Skeletal muscle tissue (tissue), 3 donors: ENCODE measurements at regions not wholly inside any gene's neighbourhood (a gene's known extent, or its start where the extent isn't known, plus 50 kb on each side); places are given as distances from the start of the nearest gene placed in this dataset.
"Not testable (repeated sequence)": the region's sequence is repeated elsewhere in the genome, so short reads cannot be mapped to it uniquely, and the experiment has no call there.

ENCODE experiments used
- H3K27ac ChIP-seq: one replicate; pipeline ENCODE4 v1.7.0; 2013; ENCODE audit warnings: mild to moderate bottlenecking, low read depth, low read length, inconsistent platforms
- H3K27me3 ChIP-seq, 3 donors: one replicate each; pipeline ENCODE4 v1.7.0; 2013; ENCODE audit warnings: low read length in 3 of 3; ENCODE audit not compliant: control insufficient read depth in 3 of 3, insufficient read depth in 3 of 3
- H3K36me3 ChIP-seq, 3 donors: one replicate each; pipeline ENCODE4 v1.7.0; 2013; ENCODE audit warnings: low read length in 3 of 3; ENCODE audit not compliant: control insufficient read depth in 3 of 3, insufficient read depth in 3 of 3
- H3K4me1 ChIP-seq, 3 donors: one replicate each; pipeline ENCODE4 v1.7.0; 2013; ENCODE audit warnings: low read length in 3 of 3, mild to moderate bottlenecking in 3 of 3; ENCODE audit not compliant: control insufficient read depth in 3 of 3, insufficient read depth in 3 of 3
- H3K4me3 ChIP-seq, 3 donors: one replicate each; pipeline ENCODE4 v1.7.0; 2013; ENCODE audit warnings: low read length in 3 of 3
- H3K9ac ChIP-seq, 3 donors: one replicate each; pipeline ENCODE4 v1.7.0; 2013; ENCODE audit warnings: low read length in 3 of 3, mild to moderate bottlenecking in 3 of 3, moderate library complexity in 2 of 3, low read depth in 1 of 3
- H3K9me3 ChIP-seq, 3 donors: one replicate each; pipeline ENCODE4 v1.7.0; 2013; ENCODE audit warnings: low read length in 3 of 3; ENCODE audit not compliant: control insufficient read depth in 3 of 3
- donor health status: Osteomylitis.

DNA sequence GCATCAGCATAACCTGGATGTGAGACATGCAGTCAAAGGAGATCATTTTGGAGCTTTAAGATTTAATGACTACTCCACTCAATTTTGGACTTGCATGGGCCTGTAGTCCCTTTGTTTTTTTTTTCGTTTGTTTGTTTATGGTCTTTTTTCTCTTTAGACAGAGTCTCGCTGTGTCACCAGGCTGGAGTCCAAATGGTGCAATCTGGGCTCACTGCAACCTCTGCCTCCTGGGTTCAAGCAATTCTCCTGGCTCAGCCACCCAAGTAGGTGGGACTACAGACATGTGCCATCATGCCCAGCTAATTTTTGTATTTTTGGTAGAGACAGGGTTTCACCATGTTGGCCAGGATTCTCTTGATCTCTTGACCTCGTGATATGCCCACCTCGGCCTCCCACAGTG lies 673.8 kb downstream of the CDH9 start:
- not testable (repeated sequence) for H3K4me3 ChIP-seq, H3K36me3 ChIP-seq, H3K9ac ChIP-seq, H3K27me3 ChIP-seq, H3K9me3 ChIP-seq, H3K4me1 ChIP-seq, H3K27ac ChIP-seq

DNA sequence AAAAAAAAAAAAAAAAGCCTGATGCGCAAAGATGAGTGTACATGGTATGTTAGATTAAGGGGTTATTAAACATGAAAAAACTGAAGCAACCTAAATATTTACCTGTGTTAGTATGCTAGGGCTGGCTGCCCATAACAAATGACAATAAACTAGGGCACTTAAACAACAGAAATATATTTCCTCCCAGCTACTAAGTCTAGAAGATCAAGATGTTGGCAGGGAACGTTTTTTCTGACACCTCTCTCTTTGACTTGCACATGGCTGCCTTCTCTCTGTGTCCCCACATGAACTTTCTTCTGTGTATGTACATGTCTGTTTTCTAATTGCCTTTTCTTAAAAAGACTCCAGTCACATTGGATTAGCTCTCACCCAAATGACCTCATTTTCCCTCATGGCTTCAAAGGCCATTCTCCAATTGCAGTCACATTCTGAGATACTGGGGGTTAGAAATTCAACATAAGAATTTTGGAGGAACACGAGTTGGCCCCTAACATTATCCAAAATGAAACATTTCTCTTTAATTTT lies 694.5 kb downstream of the CDH9 start:
- no peaks in the 10 kb centered on the region for H3K27me3 ChIP-seq
- H3K27ac ChIP-seq = no peak overlapping the region
- no peaks in the 10 kb centered on the region for H3K9me3 ChIP-seq
- H3K36me3 ChIP-seq = no peaks in the 10 kb centered on the region
- no peak overlapping the region for H3K4me3 ChIP-seq
- no peaks in the 10 kb centered on the region for H3K4me1 ChIP-seq
- H3K9ac ChIP-seq = no peak overlapping the region

DNA sequence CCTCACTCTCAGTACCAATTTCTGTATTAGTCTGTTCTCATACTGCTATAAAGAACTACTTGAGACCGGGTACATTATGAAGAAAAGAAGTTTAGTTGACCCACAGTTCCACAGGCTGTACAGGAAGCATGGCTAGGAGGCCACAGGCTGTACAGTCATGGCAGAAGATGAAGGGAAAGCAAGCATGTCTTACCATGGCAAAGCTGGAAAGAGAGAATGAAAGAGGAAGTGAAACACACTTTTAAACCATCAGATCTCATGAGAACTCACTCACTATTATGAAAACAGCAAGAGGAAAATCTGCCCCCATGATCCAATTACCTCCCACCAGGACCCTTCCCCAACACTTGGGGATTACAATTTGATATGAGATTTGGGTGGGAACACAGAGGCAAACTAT lies 698.8 kb downstream of the CDH9 start:
- H3K9ac ChIP-seq = no peak overlapping the region
- no peak overlapping the region for H3K4me3 ChIP-seq
- no peaks in the 10 kb centered on the region for H3K4me1 ChIP-seq
- H3K27ac ChIP-seq = no peak overlapping the region
- no peaks in the 10 kb centered on the region for H3K27me3 ChIP-seq
- no peaks in the 10 kb centered on the region for H3K36me3 ChIP-seq
- H3K9me3 ChIP-seq = no peaks in the 10 kb centered on the region

DNA sequence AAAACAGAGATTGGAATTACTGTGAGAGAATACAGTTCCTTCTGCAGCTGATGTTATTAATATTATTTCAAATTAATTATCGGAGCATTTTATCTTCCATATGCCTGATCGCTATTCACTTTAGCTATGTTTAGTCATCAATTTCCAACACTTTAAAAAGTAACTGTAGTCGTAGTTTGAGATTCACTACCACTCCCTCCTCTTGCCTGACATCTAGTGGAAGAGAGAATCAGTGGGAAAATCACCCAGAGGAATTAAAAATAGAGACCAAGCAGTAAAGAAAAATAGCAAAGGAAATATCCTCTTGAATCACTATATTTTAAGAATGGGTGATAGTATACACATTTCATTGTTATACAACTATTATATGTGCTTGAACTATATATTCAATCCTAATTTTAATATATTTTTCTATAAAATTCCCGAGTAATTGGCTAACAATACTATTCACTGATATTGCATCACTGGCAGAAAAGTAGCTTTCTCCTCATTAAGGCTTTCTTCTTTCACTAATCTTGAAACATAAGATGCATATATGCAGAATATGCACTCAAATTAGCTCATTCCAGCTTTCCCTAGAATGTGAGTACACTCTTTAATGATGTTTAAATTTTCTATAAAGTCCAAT lies 708.7 kb downstream of the CDH9 start:
- Histone ChIP-seq H3K4me1 (no peaks in the 10 kb centered on the region), H3K27me3 (no peaks in the 10 kb centered on the region), H3K36me3 (no peaks in the 10 kb centered on the region), H3K4me3 (no peak overlapping the region), H3K9ac (no peak overlapping the region), H3K27ac (no peak overlapping the region), H3K9me3 (peaks cover 0 to 2% (median 0%) of the 10 kb centered on the region in 3 donors)

DNA sequence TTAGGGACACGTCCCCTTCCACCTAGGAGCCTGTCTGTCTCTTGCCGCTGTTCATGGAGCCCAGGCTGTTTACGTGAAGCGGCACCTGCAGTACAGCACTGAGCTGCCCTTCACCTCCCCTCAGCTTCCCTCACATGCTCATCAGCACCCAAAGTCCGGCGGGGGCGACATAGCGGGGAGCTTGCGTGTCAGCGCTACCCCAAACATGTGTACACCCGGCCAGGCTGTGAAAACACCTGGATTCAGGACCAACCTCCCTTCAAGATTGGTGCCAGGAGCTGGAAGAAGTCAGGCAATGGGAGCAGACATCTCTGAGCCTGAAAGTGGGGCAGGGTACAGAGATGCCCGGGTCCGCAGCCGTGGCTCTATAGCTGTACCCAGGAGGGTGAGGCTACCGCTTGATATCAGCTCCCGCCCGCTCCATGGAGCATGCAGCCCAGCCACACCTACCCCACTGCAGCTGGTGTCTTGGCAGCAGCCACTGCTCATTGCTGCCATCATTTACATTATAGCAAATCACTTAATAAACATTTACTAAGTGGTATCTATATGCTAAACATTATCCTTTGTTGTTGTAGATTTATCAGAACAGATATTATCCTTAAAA lies 712.1 kb downstream of the CDH9 start:
- Histone ChIP-seq H3K4me3 (no peak overlapping the region), H3K36me3 (no peaks in the 10 kb centered on the region), H3K9ac (no peak overlapping the region), H3K27ac (no peak overlapping the region), H3K9me3 (peaks cover 0 to 2% (median 0%) of the 10 kb centered on the region in 3 donors), H3K4me1 (no peaks in the 10 kb centered on the region), H3K27me3 (no peaks in the 10 kb centered on the region)

DNA sequence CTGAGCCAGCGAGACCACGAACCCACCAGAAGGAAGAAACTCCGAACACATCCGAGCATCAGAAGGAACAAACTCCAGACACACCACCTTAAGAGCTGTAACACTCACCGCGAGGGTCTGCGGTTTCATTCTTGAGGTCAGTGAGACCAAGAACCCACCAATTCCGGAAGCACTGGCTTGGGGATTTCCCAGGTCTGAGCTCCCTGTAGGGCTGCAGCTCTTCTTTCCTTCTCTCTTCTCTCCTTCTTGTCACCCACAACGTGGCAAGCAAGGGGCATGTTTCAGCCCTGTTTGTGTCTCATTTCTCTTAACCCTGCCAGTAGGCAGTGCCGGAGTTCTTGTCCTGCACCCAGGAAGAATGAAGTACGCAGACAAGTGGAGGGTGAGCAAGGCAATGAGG lies 713.0 kb downstream of the CDH9 start:
- not testable (repeated sequence) for H3K36me3 ChIP-seq, H3K9me3 ChIP-seq, H3K9ac ChIP-seq, H3K4me3 ChIP-seq, H3K27me3 ChIP-seq, H3K27ac ChIP-seq, H3K4me1 ChIP-seq

DNA sequence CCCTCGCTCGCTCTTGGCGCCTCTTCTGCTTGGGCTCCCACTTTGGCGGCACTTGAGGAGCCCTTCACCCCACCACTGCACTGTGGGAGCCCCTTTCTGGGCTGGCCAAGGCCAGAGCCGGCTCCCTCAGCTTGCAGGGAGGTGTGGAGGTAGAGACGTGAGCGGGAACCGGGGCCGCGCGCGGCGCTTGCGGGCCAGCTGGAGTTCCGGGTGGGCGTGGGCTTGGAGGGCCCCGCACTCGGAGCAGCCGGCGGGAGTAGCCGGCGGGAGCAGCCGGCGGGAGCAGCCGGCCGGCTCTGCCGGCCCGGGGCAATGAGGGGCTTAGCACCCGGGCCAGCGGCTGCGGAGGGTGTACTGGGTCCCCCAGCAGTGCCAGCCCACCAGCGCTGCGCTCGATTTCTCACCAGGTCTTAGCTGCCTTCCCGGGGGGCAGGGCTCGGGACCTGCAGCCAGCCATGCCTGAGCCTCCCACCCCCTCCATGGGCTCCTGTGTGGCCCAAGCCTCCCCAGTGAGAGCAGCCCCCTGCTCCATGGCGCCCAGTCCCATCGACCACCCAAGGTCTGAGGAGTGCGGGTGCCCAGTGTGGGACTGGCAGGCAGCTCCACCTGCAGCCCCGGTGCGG lies 714.0 kb downstream of the CDH9 start:
- H3K27me3 ChIP-seq, H3K9ac ChIP-seq, H3K36me3 ChIP-seq, H3K9me3 ChIP-seq, H3K4me1 ChIP-seq, H3K4me3 ChIP-seq, H3K27ac ChIP-seq: not testable (repeated sequence)

DNA sequence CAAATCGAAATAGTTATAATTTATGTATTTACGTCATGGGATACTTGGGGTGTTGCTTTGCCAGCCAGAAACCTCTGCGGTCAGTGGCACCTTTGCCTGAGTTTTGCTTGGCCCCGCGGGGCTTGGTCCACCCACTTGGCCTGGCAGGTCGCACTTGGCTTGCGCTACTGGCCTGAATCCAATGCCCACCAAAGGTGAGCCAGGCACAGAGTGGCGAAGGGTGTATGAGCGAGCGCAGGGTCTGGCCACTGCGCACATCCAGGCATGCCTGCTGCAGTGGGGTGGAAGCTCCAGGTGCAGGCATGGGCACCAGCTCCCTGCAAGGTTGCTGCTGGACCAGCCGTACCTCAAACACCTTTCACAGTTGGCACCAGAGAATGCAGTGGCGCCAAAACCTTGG lies 714.6 kb downstream of the CDH9 start:
- no peaks in the 10 kb centered on the region for H3K4me1 ChIP-seq
- no peak overlapping the region for H3K9ac ChIP-seq
- H3K9me3 ChIP-seq = peaks cover 0 to 2% (median 0%) of the 10 kb centered on the region in 3 donors
- no peak overlapping the region for H3K4me3 ChIP-seq
- no peaks in the 10 kb centered on the region for H3K27me3 ChIP-seq
- no peaks in the 10 kb centered on the region for H3K36me3 ChIP-seq
- no peak overlapping the region for H3K27ac ChIP-seq

DNA sequence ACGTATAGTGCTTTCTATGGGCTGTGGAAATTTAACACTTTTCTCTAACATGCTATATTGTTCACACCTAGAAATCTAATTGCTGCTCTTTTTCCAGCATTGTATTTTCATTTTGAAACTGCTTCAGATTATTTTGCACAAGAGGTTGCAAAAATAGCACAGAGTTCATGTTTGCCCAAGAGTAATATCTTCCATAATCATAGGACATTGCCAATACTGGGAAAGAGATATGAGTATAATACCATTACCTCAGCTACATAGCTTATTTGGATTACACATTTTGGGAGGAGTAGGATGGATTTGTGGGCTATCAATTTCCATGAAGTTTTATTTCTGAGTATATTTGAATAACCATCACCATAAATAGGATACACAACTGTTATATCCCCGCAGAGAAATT lies 717.1 kb downstream of the CDH9 start:
- Histone ChIP-seq H3K27ac (no peak overlapping the region), H3K4me3 (no peak overlapping the region), H3K36me3 (no peaks in the 10 kb centered on the region), H3K27me3 (no peaks in the 10 kb centered on the region), H3K9me3 (peaks cover 0 to 2% (median 0%) of the 10 kb centered on the region in 3 donors), H3K9ac (no peak overlapping the region), H3K4me1 (no peaks in the 10 kb centered on the region)

DNA sequence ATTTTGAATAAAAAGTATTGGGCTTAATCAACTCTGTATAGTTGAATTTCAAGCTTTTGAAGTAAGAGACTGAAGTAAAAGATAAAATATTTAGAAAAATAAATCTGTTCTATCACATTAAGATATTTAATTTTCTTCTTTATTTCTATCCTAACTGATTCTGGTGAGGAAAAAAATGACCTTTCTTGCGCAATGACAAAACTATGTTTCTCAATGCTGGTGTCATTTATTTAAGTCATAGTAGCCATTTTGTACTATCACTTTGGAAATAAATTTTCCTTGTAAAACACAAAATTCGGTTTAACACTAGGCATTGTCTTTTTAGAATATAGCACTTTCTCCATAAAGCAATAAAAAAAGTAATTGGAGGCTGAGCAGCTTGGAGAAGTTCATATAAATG lies 728.0 kb downstream of the CDH9 start:
- Histone ChIP-seq H3K4me3 (no peak overlapping the region), H3K9ac (no peak overlapping the region), H3K27me3 (no peaks in the 10 kb centered on the region), H3K4me1 (no peaks in the 10 kb centered on the region), H3K27ac (no peak overlapping the region), H3K9me3 (no peaks in the 10 kb centered on the region), H3K36me3 (no peaks in the 10 kb centered on the region)
